ENCODE measurements at regions not wholly inside any gene's neighbourhood (a gene's known extent, or its start where the extent isn't known, plus 50 kb on each side); places are given as distances from the start of the nearest gene placed in this dataset.

DNA sequence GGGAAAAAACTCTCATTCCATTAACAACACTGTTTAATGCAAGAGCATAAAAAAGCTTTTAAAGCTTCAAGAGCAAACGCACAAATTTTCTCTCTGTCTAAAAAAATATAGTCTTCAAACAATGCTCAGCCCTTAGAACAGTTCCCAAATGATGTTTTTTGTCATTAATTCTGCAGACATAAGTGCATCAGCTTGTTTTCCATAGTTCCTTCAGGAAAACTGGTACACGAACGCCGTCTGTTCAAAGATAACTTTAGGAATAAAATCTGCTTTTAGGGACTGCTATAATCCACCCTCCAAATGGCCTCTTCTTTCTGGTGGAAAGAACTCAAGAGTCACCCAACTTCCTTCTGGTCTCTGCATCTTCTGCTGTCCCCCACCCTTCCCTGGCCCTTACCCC lies 98.2 kb upstream of the SLC66A3 start:
- TF ChIP-seq, protein P1, sequence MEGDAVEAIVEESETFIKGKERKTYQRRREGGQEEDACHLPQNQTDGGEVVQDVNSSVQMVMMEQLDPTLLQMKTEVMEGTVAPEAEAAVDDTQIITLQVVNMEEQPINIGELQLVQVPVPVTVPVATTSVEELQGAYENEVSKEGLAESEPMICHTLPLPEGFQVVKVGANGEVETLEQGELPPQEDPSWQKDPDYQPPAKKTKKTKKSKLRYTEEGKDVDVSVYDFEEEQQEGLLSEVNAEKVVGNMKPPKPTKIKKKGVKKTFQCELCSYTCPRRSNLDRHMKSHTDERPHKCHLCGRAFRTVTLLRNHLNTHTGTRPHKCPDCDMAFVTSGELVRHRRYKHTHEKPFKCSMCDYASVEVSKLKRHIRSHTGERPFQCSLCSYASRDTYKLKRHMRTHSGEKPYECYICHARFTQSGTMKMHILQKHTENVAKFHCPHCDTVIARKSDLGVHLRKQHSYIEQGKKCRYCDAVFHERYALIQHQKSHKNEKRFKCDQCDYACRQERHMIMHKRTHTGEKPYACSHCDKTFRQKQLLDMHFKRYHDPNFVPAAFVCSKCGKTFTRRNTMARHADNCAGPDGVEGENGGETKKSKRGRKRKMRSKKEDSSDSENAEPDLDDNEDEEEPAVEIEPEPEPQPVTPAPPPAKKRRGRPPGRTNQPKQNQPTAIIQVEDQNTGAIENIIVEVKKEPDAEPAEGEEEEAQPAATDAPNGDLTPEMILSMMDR (IDR thresholded peaks at IDR 0.05; ENCODE audit: borderline replicate concordance, extremely low read depth, insufficient read depth): no peak
- FAIRE-seq: no peak
- intact Hi-C loops (cut with DNase I): no loop called here

DNA sequence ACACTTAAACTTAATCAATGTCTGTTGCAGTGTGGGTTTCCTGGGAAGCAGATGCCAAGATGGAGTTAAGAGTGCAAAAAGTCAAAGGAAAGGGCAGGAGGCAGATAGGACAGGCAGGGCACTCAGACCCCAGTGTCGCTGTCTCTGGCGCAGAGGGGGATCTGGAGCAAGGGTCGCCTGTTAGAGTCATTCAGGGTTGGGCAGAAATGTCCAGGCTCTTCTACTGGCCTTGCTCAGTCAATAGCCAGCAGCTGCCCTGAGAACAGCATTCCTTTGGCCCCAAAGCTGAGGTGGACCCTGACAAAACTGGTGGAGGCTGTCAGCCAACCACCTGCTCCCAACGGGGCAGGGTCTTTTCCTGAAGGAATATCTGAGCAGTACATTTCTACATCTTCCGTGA lies 97.1 kb upstream of the SLC66A3 start:
- no peaks in the 10 kb centered on the region for H3K4me1 ChIP-seq (ENCODE audit: control insufficient read depth in 2 of 3, insufficient read depth in 2 of 3, low read depth in 1 of 3, low read length in 3 of 3)
- FAIRE-seq: no peak
- DNase-seq: no peak
- H3K36me3 ChIP-seq (ENCODE audit: control insufficient read depth in 2 of 3, insufficient read depth in 3 of 3, low read length in 3 of 3): no peaks in the 10 kb centered on the region
- no peak overlapping the region for H3K27ac ChIP-seq (ENCODE audit: low read depth in 2 of 2, low read length in 2 of 2)
- H3K4me3 ChIP-seq (ENCODE audit: low read length in 3 of 3): no peak overlapping the region
- peaks cover 0 to 8% (median 0%) of the 10 kb centered on the region in 3 donors for H3K9me3 ChIP-seq (ENCODE audit: control insufficient read depth in 2 of 3, insufficient read depth in 1 of 3, low read length in 3 of 3)
- TF ChIP-seq, protein P1 (IDR thresholded peaks at IDR 0.05; ENCODE audit: borderline replicate concordance, extremely low read depth, insufficient read depth): no peak
- H3K9ac ChIP-seq (ENCODE audit: low read length in 3 of 3): no peak overlapping the region
- no peaks in the 10 kb centered on the region for H3K27me3 ChIP-seq (ENCODE audit: control insufficient read depth, insufficient read depth, low read length)
- intact Hi-C loops (cut with DNase I): no loop called here

More for the DNA sequence above, 98.2 kb upstream of the SLC66A3 start:
- Histone ChIP-seq H3K4me1 (ENCODE audit: control insufficient read depth in 2 of 3, insufficient read depth in 2 of 3, low read depth in 1 of 3, low read length in 3 of 3) (no peaks in the 10 kb centered on the region), H3K9ac (ENCODE audit: low read length in 3 of 3) (no peak overlapping the region), H3K27ac (ENCODE audit: low read depth in 2 of 2, low read length in 2 of 2) (no peak overlapping the region), H3K4me3 (ENCODE audit: low read length in 3 of 3) (no peak overlapping the region), H3K36me3 (ENCODE audit: control insufficient read depth in 2 of 3, insufficient read depth in 3 of 3, low read length in 3 of 3) (no peaks in the 10 kb centered on the region), H3K9me3 (ENCODE audit: control insufficient read depth in 2 of 3, insufficient read depth in 1 of 3, low read length in 3 of 3) (peaks cover 0 to 8% (median 0%) of the 10 kb centered on the region in 3 donors), H3K27me3 (ENCODE audit: control insufficient read depth, insufficient read depth, low read length) (no peaks in the 10 kb centered on the region)
- no peak for DNase-seq

DNA sequence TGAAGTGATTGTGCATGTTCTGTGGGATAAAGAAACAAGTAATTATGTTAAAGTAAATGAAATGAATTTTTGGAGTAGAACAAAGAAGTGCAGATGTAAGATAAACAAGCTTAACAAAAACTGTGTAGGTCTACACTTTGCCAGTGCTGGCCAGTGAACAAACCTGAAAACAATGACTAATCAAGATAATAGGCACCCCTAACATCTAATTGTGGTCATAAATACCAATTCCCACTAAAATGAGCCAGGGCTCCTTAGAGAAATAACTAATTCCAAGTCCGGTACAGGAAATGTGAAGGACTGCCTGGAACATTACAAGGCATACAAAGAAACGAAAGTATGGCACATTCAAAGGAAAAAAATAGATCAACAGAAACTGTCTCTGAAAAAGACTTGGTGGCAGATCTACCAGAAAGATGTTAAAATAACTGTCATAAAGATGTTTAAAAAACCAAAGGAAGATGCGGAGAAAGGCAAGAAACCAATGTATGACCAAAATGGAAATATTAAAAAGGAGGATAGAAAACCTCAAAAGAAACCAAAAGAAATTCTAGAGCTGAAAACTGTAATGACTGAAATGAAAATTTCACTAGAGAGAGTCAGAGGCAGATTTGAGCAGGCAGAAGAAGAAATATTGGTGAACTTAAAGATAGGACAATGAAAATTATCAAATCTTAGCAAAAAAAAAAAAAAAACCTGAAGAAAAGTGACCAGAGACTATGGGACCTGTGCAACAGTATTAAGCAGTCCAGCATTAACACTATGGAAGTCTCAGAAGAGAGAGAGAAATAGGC lies 94.7 kb upstream of the SLC66A3 start:
- intact Hi-C loops (cut with DNase I): no loop called here
- DNase-seq (no peak), FAIRE-seq (no peak)
- Histone ChIP-seq H3K9ac (ENCODE audit: low read length in 3 of 3) (no peak overlapping the region), H3K27ac (ENCODE audit: low read depth in 2 of 2, low read length in 2 of 2) (no peak overlapping the region), H3K36me3 (ENCODE audit: control insufficient read depth in 2 of 3, insufficient read depth in 3 of 3, low read length in 3 of 3) (no peaks in the 10 kb centered on the region), H3K27me3 (ENCODE audit: control insufficient read depth, insufficient read depth, low read length) (no peaks in the 10 kb centered on the region), H3K4me1 (ENCODE audit: control insufficient read depth in 2 of 3, insufficient read depth in 2 of 3, low read depth in 1 of 3, low read length in 3 of 3) (no peaks in the 10 kb centered on the region), H3K9me3 (ENCODE audit: control insufficient read depth in 2 of 3, insufficient read depth in 1 of 3, low read length in 3 of 3) (peaks cover 0 to 8% (median 0%) of the 10 kb centered on the region in 3 donors), H3K4me3 (ENCODE audit: low read length in 3 of 3) (no peak overlapping the region)
- TF ChIP-seq, protein P1 (IDR thresholded peaks at IDR 0.05; ENCODE audit: borderline replicate concordance, extremely low read depth, insufficient read depth): no peak
